Stimulated activated CD4-positive, alpha-beta T cell treated with anti-CD3 and anti-CD28 coated beads, Interleukin-1b, Interleukin-23, amount 100 ng/mL, for 24 hours (primary cell): ENCODE measurements at regions not wholly inside any gene's neighbourhood (a gene's known extent, or its start where the extent isn't known, plus 50 kb on each side); places are given as distances from the start of the nearest gene placed in this dataset.

ENCODE experiments used
- DNase-seq, 4 experiments: peaks; one replicate each; pipeline ENCODE4 v3.0.0-alpha.2; 2020; ENCODE audit warnings: low read depth in 4 of 4, low spot score in 1 of 4

GRCh38 chr5:34483442-34484033, 172.6 kb upstream of the RAI14 start:
- no peak for DNase-seq

DNA sequence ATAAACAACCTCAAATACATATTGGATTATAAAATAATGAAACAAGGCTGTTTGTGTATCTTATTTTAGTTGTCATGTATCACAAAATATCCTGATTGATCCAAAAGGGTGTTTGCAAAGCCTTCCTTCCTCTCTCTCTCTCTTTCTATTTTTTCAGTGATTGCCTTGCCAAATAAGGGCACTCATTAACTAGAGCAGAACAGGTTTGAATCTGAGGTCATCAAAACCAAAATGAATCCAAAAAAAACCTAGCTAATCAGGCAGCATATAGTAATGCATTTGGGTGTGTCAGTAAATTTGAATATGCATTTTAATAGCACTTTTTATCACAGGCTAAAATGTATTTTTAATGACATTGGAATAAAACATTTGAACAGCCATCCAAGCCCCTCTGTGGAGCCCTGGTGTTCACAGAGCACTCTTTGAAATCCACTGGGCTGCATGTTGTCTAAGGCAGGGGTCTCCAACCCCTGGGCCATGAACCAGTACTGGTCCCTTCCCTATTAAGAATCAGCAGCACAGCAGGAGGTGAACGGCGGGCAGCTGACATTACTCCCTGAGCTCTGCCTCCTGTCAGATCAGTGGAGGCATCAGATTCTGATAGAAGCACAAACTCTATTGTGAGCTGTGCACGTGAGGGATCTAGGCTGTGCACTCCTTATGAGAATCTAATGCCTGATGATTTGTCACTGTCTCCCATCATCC, 171.8 kb upstream of the RAI14 start:
- DNase-seq, result no peak

DNA sequence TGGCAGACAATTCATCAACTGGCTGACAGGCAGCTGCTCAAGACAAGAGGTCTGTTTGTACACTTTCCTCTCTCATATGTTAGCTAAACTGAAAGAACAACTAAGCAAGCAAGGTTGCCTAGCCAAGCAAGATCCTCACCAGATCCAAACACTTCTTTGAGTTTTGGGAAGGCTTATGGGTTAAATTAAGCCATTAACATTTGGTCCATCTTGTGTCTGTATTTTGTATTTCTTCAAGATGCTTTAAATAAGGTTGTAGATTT, 170.4 kb upstream of the RAI14 start:
- DNase-seq, result no peak

DNA sequence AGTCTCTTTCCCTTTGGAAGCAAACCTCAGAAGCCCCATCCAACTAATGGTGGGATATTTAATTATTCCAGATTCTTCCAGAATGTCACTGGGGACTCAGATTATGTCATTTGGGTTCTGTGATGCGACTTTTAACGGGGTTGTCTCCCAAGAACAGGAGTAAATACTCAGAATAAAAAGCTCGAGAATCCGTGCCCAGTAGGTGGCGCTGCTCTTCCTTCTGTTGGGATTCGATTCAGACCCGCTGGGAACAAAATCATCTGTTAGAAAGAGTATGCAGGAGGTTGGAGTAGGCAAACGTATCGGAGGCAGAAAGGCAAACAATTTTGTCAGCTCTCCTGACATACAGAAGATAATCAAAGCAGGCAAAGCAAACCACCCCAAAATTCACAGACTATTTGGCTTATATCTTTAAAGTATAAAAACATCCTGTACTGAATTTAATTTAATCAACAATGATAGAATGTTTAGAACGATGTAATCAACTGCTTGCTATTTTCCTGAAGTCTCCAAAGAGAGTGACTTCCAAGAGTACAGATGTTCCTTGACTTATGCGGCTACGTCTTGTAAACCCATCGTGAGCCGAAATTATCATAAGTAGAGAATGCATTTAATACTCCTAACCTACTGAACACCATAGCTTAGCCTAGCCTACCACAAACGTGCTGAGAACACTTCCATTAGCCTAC, 169.8 kb upstream of the RAI14 start:
- peak; percentile 36 to 52 (median 40) for DNase-seq

DNA sequence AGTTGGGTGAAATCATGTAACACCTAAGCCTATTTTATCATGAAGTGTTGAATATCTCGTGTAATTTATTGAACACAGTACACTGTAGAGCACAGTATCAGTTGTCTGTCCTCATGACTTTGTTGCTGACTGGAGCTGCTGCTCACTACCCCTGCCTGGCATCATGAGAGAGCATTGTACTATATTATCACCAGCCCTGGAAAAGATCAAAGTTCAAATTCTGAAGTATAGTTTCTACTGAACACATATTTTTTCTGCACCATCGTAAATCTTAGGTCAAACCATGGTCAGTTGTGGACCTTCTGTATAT, 169.3 kb upstream of the RAI14 start:
- no peak for DNase-seq

DNA sequence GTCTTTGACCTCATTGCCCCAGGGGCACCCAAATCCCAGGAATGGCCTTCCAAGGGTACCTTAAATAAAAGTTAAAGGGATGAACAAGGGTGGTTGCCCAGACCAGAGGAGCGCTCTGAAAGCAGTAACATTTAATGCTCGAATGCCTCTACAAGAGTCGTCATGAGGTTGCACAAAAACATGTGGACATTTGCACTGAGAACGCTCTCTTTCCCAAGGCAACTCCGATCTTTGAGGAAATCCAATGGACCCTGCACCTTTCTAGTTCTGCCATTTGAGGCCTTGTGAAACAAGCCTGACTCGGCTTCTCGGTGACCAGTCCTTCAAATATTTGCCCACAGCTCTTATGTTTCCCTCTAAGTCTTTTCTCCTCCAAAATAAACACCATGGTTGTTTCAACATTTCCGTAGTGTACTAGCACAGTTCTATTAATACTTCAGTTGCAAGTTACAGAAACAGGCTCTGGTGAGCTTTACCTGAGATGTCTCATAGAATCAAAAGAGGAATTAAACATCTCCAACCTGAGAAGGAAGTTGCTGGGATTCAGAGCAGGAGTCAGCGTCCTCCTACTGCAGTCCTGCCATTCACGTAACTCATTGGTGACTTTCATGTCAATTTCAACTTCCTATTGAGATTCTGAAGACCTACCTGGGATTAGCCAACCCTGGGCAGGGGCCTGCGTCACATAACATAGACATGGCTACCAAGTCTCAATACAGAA, 168.8 kb upstream of the RAI14 start:
- no peak for DNase-seq

GRCh38 chr5:34487956-34488355, 168.2 kb upstream of the RAI14 start:
- no peak for DNase-seq

DNA sequence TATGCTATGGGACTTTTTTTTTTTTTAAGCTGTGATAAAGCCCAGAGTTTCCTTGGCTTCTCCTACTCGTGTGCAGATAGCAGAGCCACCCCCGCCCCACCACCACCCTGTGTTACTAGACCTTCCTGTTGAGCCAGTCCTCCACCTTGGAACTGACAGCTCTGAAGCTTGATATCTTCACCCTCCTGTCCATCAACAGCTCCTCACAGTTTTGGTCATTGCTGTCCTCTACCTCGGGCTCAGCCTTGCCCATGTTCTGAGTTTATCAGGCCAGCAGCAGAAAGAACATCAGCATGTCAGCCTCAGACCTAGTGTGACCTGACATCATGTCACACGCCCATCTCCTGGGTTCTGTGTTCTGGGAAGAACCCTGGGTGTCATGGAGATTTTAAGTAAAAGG, 167.1 kb upstream of the RAI14 start:
- DNase-seq, result no peak

DNA sequence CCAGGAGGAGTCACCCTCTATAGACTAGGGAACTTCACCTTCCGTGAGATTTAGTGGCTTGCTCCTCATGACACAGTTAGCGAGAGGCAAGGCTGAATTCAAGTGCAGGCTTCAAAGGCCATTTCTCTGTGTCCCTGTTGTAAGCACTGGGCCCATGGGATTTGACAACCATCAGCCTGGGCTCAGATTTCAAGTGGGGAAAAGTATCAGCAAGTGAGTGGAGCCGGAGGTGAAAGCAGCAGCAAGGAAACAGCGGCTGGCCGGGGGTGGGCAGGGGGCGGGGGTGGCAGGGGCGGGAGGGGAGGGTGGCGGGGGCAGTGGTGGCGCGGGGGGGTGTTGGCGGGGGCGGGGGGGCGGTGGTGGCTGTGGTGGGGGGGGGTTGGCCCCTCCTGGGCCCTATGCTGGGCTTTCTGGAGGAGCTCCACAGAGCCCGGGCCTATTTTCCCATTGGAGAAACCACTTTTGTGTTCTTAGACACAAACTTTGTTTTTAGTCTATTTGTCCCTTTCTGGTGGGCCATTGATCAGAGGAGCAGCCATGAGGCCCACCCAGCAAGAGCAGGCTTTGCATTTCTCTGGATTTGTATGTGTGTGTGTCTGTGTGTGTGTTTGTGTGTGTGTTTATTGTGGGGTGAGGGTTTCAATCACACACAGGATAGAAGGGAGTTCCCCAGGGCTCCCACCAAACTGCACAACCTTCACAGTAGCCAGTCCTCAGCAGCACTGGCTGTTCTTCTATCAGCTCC, 165.4 kb upstream of the RAI14 start:
- no peak for DNase-seq

- no peak for DNase-seq
Observed at GRCh38 chr5:34491251-34491620, 164.9 kb upstream of the RAI14 start.

DNA sequence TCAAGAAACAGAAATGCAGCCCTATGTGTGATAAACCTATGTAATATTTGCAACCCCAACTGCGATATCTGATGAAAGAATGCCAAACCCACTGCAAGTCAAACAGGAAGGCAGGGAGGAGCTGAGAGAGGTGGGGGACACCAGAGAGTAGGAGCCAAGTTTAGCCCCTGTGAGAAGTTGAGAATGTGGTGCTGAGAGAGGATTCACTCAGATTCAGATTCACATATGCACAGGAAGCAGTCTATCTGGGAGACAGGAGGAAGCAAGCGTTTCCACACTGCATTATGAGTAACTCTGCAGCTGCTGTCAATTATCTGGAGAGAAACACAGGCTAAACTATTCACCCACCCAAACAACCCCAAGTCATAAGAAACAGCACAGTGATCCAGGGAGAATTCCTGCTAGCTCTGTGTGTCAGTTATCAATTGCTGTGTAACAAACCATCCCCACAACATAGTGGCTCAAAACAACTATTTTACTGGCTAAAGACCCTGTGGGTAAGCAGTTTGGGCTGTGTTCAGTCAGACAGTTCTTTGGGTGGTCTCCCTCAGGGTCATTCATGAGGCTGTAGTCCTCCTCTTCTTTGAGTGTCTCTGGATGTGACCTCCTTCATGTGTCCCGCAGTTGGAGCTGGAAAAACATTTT, 161.9 kb upstream of the RAI14 start:
- no peak for DNase-seq

- no peak for DNase-seq
Observed at GRCh38 chr5:34495178-34495577, 160.9 kb upstream of the RAI14 start.

DNA sequence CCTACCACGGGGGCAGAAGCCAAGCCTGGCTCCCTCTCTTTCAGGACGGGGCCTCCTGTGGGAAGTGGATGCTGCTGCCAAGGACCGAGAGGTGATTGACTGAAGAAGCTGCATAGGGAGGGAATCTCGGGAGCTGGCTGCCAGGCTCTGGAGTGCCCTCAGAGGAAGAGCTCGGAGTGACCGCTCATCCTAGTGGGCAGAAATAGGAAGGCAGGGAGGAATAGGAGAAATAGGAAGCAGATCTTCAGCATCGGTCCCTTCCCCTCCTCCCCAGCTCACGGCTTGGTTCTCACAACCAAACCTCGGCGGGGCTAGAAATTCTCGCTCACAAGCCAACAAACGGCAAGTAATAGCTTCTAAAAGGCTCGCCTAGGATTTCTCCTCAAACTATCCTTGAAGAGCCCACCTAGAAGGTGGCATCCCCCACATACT, 159.9 kb upstream of the RAI14 start:
- DNase-seq, result no peak

- DNase-seq, result no peak
Observed at GRCh38 chr5:34496701-34497469, 159.2 kb upstream of the RAI14 start.

DNA sequence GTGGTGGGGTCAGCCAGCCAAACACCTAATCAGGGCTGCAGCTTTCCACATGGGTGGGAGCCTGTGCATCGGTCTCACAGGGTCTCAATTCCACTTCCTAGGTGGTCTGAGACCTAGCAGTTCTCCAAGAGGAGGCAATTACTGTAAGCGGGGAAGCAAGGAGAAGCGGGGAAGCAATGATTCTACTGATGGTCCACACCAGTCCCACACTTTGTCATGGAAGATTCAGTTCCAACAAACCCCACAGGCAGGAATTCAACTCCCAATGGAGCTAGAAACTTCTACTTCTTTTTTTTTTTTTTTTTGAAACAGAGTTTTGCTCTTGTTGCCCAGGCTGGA, 158.7 kb upstream of the RAI14 start:
- DNase-seq, result no peak

DNA sequence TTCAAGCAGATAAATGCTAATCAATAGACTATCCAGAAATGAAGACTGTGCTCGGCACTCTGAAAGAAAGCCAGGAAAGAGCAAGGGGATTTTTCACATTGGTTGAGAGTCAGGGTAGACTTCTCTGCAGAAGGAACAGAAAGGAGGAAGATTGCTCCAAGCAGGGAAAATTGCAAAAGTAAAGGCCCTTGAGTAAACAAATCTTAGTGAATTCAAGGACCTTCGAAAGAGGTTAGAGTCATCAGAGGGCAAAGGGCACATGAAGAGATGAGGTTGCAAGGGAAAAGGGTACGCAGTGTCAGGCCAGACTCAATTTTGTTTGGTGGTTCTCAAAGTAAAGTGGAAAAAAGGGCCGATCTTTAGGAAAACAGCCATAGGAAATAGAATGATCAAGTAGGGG, 157.6 kb upstream of the RAI14 start:
- DNase-seq, result no peak

DNA sequence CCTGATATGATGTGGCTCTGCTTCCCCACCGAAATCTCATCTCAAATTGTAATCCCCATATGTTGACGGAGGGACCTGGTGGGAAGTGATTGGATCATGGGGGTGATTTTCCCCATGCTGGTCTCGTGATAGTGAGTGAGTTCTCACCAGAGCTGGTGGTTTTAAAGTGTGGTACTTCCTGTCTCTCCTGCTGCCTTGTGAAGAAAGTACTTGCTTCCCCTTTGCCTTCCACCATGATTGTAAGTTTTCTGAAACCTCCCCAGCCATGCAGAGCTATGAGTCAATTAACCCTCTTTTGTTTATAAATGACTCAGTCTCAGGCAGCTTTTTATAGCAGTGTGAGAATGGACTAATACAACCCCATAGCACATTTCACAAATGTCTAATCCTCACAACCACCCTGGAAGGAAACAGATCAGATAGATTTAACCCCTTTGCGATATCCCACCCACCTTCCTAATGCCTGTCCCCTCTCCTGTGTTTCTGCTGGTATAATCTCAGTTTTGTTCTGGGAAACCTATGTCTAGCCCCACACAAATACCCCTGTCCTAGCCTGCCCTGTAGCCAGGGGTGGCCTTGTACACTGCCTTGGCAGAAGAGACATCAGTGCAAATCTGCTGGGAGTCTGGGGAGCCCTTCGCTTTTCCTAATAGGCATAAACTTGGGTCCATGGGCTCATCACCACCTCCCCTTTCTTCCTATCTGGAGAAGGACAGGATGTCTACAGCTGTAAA, 157.0 kb upstream of the RAI14 start:
- no peak for DNase-seq

DNA sequence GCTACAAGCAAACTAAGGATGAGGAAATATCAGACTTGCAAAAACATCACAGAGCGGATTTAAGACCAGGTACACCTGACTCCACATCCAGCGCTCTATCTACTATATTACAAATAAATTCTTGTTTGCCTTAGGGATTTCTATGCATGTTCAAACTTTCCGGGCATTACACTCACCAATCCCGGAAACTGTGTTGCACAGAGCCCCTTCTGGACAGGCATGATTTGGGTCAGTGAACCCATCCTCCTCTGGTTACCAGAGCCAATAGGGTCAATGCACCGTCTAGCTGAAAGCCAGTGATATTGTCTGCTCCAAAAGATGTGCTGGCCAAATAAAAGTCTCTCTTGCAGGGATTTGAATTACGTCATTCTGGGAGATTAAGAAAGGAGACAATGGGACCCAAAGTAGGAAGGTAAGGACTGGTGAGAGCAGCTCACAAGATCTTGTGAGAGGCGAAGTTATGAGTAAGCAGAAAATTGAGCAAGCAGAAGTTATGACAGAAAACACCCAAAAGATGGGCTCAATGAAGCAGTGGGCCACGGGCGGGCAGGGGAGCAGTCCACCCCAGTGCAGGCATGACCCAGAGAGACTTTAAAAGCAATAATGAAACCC, 155.8 kb upstream of the RAI14 start:
- DNase-seq, result no peak

GRCh38 chr5:34501016-34501415, 155.1 kb upstream of the RAI14 start:
- DNase-seq, result no peak

DNA sequence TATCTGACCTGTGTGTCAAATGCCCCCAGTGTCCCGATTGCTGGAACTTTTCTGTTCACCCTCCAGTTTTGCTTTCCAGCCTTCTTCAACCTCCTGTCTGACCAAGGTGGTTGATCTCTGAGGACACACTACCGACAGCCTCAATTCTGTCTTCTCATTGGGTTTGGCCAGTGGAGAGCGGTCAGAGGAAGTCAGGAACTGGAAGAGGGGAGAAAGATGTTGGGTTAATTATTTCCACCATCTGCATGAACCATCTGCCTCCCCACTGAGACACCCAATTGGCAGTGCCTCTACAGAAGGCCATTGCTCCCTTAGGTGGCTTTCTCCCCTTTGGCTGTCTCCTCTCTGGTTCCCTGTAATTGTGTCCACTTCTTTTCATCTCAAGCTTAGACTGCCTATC, 154.3 kb upstream of the RAI14 start:
- DNase-seq, result no peak
